HG02943 (cell line): ENCODE measurements at regions not wholly inside any gene's neighbourhood (a gene's known extent, or its start where the extent isn't known, plus 50 kb on each side); places are given as distances from the start of the nearest gene placed in this dataset.
"Not testable (repeated sequence)": the region's sequence is repeated elsewhere in the genome, so short reads cannot be mapped to it uniquely, and the experiment has no call there.

Experiments used
- ATAC-seq: cut with Tn5 transposase; IDR thresholded peaks from one replicate; pipeline ENCODE4 v1.9.1; 2021; ENCODE audit warnings: mild to moderate bottlenecking, low read depth, moderate library complexity; ENCODE audit not compliant: unreplicated experiment

DNA sequence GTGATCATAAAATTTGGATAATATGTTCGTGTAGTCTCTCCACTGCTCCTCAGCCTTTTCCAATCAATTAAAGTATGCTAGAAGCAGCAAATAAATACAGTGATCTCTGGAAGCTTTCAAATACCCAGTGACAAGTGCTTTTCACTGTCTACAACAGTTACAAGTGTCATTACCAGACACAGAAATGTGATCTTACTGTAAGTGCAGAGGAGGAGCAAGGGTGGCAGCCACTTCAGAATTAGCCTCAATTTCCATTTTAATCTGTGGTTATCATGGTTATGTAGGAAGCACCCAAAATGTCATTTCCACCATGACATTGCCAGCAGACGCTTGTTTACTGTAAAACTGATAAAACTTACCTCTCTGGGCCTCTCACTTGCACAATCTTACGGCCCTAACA lies 133.9 kb upstream of the ADAMTS3 start:
- no peak for ATAC-seq

DNA sequence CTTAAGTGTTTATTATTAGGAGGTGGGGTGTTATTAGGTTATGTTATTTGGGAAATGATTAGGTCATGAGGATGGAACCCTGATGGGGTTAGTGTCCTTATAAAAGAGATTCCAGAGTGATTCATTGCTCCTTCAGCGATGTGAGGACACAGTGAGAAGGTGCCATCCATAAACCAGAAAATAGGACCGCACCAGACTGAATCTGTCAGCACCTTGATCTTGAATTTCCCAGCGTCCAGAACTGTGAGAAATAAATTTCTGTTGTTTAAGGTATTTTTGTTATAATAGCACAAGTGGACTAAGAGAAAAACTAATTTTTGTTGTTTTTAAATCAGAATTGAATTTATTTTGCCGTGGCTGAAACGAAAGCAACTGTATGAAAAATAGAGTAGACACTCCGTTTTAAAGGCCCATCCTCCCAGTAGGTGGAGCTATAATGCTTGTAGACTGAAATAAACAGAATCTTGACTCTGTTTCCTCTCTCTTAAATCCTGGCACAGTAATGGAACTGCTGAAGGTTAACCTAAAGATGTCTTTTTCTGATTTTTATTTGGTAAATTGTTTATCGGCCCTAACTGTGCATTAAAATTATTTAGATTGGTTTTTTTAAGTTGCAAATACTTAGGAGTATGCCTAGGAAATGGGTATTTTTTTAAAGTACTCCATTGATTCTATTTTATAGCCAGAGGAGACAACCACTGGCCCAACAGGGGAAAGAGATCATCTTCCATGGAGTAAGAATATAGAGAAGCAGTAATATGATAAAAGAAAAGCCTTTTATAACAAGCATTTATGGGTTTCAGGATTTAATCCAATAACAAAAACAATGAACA lies 133.2 kb upstream of the ADAMTS3 start:
- peak; percentile 79 for ATAC-seq

DNA sequence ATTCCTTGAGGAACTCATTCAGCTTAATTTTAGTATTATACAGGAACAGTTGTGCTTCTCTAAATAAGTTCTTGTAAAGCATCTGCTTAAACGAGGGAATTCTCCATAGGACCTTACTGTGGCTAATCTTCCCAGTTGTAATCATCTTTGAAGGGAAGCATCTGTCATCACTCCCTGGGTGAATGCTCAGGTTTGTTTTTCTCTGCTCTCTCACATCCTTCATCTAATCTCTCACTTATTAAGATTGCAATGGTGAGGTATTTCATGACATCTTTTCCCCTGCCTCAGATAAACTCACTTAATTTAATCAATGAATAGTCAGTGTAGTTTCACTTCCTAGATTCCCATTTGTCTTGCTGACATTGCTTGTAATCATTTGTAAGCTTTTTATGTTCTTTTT lies 121.8 kb upstream of the ADAMTS3 start:
- ATAC-seq, result no peak

DNA sequence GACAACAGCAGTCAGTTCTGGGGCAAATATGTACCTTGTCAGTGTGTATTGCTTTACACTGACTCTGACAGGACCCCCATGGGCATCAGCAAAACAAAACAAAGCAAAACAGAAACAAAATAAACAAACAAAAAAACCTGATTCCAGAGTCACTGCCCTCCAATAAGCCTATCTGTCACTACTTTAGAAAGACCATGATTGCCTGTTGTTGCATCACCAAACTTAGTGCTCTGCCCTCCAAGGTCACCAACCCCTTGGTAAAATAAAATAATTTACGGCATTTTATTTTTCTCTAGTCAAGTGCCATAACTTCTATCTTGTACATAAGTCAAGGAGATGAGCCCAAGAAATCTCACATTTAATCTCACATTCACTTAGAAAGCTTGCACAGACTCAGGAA lies 120.9 kb upstream of the ADAMTS3 start:
- ATAC-seq, result no peak

DNA sequence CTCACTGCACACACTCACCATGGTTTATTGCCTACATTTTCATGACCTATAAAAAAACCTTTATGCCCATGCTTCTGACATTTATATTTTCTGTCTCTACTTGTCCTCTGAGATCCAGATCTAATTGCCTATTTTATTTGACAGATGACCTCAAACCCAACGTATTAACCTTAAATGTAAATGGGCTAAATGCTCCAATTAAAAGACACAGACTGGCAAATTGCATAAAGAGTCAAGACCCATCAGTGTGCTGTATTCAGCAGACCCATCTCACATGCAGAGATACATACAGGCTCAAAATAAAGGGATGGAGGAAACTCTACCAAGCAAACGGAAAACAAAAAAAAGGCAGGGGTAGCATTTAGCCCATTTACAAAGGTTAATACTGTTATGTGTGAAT lies 117.4 kb upstream of the ADAMTS3 start:
- not testable (repeated sequence) for ATAC-seq

DNA sequence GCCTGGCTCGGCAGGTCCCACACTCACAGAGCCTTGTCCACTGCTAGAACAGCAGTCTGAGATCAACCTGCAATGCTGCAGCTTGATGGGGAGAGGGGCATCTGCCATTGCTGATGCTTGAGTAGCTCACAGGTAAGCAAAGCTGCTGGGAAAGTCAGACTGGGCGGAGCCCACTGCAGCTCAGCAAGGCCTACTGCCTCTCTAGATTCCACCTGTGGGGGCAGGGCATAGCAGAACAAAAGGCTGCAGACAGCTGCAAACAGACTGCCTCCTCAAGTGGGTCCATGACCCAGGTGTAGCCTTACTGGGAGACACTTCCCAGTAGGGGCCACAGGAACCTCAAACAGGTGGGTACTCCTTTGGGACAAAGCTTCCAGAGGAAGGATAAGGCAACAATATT lies 110.6 kb upstream of the ADAMTS3 start:
- no peak for ATAC-seq

DNA sequence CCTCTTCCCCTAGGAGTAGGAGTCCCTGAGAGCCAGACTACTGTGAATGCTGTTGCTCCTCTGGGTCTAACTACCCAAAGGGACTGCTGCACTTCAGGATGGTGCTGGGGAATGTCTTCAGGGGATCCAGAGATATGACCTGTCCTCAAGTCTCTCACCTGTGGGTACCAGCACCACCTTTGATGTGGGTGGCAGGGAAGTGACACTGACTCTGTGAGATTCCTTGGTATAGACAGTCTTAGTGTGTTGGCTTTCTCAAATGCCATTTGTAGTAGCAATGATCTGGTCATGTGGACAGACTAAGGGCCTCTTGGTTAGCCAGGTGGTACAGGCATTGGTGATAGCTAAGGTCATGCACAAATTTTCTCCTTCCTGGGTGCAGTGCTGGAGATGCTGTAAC lies 108.9 kb upstream of the ADAMTS3 start:
- ATAC-seq, result no peak

DNA sequence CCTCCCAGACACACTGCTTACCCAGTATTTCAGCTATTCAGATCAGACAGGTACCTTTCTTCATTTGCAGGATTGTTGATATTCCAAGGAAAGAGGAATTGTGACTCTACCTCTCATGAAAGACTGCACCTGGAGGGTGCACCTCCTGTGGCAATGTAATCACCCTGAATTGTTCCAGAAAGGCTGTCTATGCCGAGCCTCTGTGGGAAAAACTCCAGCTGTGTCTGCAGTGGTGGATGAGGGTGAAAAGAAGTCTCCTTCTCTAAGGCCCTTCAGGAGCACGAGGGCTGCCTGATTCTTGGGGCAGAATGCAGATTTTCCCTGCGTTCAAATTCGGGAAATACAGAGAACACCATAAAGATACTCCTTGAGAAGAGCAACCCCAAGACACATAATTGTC lies 108.2 kb upstream of the ADAMTS3 start:
- ATAC-seq, result no peak

DNA sequence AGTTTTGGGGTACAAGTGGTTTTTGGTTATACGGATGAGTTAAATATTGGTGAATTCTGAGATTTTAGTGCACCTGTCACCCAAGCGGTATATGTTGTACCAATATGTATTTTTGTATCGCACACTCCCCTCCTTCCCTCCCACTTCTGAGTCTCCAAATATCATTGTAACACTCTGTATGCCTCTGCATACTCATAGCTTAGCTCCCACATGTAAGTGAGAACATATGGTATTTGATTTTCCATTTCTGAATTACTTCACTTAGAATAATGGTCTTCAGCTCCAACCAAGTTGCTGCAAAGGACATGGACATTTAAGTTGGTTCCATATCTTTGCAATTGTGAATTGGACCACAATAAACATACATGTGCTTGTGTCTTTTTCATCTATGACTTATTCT lies 103.0 kb upstream of the ADAMTS3 start:
- ATAC-seq, result no peak

DNA sequence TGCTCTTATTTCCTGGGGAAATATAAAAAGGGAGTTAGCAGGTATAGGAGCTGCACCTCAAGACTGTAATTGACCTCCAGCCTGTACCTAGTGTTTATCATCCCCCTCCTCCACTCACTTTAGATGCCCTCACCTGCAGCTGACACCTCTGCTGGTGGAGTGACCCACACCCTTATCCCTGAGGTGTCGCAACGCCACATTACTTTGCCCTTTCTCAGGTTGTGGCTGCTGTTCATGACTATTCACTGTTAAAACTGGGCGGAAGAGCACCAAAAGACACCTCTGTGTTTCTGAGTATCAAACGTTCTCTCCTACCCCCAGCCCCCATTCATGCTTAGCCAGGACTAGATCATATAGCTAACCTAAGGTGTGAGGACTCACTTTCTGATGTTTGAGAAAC lies 101.5 kb upstream of the ADAMTS3 start:
- no peak for ATAC-seq

DNA sequence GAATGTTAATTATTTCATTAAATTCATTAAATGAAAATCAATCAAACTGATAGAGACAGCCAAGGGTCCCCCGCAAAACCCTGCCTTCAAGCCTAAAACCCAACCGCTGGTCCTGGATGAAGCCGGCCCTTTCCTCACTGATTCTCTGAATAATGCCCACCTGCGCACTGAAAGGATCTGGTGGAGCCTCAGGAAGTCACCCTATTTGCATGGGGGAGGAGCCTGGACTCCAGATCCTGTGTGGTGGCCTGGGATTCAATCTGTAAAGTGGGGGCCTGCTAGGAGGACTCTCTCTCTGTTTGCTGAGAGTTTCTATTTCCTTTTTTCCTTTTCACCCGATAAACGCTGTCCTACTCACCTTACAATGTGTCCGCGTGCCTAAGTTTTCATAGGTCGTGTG lies 97.9 kb upstream of the ADAMTS3 start:
- ATAC-seq, result no peak

DNA sequence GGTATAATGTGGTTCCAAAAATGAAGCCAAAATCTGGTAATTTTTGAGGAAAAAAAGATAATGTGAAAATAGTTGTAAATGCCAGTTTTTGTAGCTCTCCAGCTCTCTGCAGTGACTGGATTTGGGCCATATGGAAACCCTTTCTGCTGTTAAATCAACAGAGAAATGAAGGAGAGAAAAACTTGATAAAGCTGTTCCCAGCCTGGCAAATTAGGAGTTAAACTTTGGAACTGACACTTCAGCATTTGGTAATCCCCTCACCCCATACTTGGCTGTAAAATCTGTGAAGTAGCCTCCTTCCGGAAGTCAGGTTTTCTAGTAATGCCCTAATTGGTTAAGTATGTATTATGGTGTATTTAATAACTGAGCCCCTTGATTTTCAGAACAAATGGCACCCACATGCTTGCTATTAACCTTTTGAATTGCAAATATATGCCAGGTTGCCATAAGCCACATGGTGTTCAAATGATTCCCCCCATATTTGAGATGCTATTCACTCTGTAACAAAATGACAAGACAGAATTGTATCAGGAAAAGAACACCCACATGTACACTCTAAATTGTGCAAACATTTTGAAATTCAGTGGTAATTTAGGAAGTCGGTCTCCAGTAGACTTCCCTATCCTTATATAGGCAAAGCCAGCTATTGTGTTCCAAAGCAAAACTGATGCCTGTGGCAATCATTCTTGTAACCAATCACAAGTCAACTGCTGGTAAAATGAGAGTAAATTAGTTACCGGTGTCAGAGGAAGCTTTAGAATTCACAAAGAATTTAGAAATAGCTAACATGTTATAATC lies 96.3 kb upstream of the ADAMTS3 start:
- ATAC-seq, result no peak

DNA sequence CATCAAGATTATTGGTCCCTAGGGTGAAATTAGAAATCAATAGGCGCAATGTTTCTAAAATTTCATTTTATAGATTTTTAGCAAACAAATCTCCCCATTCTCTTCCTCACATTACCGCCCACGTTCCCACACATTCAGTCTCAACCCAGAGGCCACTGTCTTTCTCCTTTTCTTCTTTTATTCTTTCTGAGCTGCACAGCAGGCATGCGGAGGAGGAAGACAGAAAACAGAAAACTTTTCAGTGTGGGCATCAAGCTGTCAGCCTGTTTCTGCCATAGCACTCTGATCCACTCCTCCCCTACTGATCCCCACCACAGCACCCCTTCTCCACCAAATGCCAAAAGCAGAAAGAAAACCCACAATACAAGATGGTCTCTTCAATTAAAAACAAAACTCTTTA lies 94.8 kb upstream of the ADAMTS3 start:
- no peak for ATAC-seq

DNA sequence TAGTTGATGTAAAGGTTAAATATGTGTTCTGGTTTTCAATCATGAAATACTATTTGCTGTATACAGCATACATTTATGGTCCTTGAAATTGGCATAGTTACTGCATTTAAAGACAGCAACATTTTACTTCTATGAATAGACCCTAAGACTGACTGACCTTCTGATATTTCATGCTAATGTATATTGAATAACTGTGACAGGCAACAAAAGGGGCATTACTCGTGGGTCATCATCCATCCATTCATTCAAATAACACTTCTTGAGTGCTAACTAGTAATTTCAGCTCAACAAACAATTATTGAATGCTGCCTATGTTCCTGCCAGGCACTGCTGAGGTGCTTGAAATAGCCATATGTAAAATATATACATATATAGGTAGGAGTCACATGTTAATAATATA lies 92.8 kb upstream of the ADAMTS3 start:
- no peak for ATAC-seq

DNA sequence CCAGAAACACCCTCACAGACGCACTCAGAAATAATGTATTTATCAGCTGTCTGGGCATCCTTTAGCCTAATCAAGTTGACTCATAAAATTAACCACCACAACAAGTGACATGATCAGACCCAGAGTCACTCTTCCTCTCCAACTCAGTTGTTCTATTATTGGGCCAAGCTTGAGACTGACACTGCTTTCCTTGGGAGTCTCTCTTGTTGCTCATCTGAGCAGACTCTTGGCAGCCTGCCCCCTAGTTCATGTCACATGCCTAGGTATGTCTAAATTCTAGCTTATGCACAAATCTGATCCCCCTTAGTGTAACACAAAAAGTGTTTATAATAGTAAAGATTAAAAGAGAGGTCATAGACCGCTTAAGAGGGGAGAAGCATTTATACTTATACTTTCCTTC lies 72.6 kb upstream of the ADAMTS3 start:
- no peak for ATAC-seq

DNA sequence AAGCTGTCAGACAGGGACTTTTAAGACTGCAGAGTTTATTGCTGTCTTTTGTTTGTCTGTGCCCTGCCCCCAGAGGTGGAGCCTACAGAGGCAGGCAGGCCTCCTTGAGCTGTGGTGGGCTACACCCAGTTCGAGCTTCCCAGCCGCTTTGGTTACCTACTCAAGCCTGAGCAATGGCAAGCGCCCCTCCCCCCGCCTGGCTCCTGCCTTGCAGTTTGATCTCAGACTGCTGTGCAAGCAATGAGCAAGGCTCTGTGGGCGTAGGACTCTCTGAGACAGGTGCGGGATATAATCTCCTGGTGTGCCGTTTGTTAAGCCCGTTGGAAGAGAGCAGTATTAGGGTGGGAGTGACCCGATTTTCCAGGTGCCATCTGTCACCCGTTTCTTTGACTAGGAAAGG lies 67.8 kb upstream of the ADAMTS3 start:
- not testable (repeated sequence) for ATAC-seq

DNA sequence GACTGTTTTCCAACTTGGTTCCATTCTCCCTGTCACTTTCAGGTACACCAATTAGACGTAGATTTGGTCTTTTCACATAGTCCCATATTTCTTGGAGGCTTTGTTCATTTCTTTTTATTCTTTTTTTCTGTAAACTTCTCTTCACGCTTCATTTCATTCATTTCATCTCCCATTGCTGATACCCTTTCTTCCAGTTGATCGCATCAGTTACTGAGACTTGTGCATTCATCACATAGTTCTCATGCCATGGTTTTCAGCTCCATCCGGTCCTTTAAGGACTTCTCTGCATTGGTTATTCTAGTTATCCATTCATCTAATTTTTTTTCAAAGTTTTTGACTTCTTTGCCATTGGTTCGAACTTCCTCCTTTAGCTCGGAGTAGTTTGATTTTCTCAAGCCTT lies 66.9 kb upstream of the ADAMTS3 start:
- not testable (repeated sequence) for ATAC-seq

DNA sequence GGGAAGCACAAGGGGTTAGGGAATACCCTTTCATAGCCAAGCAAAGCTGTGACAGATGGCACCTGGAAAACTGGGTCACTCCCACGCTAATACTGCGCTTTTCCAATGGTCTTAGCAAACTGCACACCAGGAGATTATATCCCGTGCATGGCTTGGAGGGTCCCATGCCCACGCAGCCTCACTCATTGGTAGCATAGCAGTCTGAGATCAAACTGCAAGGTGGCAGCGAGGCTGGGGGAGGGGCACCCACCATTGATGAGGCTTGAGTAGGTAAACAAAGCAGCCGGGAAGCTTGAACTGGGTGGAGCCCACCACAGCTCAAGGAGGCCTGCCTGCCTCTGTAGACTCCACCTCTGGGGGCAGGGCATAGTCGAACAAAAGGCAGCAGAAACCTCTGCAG lies 63.2 kb upstream of the ADAMTS3 start:
- not testable (repeated sequence) for ATAC-seq

DNA sequence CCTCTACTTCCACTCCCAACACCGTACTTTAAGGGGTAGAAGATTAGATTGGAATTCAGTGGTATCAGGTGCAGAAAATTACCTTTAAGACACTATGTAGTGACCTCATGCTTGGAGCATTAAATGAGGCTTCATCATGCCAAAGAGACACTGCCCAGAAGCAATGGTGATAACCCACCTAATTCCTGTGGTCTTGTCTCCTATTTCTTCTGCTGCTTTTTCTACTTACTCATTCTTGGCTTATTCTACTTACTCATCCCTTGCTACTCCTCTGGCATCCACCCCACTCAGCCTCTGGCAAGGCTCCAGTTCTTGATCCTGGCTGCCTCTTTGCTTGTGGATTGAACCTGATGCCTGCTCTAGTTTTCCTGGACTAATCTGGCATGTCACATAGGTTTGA lies 62.3 kb upstream of the ADAMTS3 start:
- ATAC-seq, result no peak

DNA sequence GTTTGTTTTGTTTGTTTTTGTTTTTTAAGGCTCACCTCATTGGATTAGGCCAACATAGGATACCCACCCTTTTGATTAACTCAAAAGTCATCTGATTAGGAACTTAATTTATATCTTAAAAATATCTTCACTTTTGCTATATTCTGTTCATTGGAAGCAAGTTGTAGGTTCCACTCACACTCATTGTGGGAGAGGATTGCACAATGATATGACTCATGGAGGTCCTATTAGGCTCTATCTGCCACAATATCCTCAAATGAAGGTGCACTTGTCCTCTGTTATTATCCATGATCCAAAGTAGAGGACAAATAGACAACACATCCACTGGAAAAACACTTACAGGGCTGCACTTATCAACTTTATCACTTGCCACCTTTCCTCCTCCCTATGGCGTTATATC lies 60.5 kb upstream of the ADAMTS3 start:
- ATAC-seq, result no peak

DNA sequence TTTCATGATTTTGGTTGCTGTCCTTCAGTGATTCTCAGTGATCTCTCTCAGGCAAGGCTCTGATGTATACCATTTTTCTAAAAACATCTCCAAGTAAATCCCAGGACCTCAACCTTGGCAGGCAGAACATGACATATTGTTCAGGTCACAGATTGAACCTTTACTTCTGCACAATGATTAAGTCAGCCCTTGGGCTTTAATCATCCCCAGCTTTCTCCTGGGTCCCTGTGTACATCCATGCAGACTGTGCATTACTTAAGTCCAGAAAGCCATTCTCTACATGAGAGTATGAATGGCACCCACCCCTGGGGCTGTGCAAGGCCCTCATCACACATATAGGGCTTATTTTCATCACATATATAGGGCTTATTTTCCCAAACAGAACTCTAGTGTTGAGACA lies 58.7 kb upstream of the ADAMTS3 start:
- ATAC-seq, result no peak
